Right lobe of liver (tissue), 6 donors: ENCODE measurements at regions not wholly inside any gene's neighbourhood (a gene's known extent, or its start where the extent isn't known, plus 50 kb on each side); places are given as distances from the start of the nearest gene placed in this dataset.
A peak's percentile ranks its signal among the peaks of the same experiment; 100 is the strongest.

Experiments used
- ATAC-seq, 4 donors: fragments of 200-7000 bp; cut with Tn5 transposase; one replicate each; pipeline ENCODE4 v1.9.1; 2020; ENCODE audit warnings: mild to moderate bottlenecking in 4 of 4, moderate library complexity in 4 of 4
- DNase-seq, 3 donors: peaks; one replicate each; pipeline ENCODE4 v3.0.0-alpha.2; 2020
- H3K27ac ChIP-seq, 3 donors: fragments of 200-600 bp; one replicate each; pipeline ENCODE4 v1.8.0; 2022
- H3K27me3 ChIP-seq, 2 donors: fragments of 200-600 bp; one replicate each; pipeline ENCODE4 v1.8.0; 2022
- H3K36me3 ChIP-seq, 4 donors: fragments of 200-600 bp; sonication (generic) in 1 of 4; one replicate each; pipeline versions ENCODE4 v1.5.1 to v1.8.0; 2017 to 2022; ENCODE audit warnings: control low read depth in 1 of 4
- H3K4me1 ChIP-seq, 4 donors: fragments of 200-600 bp; sonication (generic) in 1 of 4; one replicate each; pipeline versions ENCODE4 v1.5.1 to v1.8.0; 2017 to 2022; ENCODE audit warnings: control low read depth in 1 of 4
- H3K4me3 ChIP-seq, 3 donors: fragments of 200-600 bp; one replicate each; pipeline ENCODE4 v1.8.0; 2022
- H3K9me3 ChIP-seq, 4 donors: fragments of 200-600 bp; sonication (generic) in 1 of 4; one replicate each; pipeline versions ENCODE4 v1.5.1 to v1.8.0; 2017 to 2022; ENCODE audit warnings: control low read depth in 1 of 4
- POLR2A ChIP-seq: fragments of 450-650 bp; IDR thresholded peaks from one replicate; pipeline ENCODE4 v1.6.1; 2017; ENCODE audit warnings: antibody characterized with exemption, mild to moderate bottlenecking
- WGBS: methylation state at CpG from one replicate; pipeline ENCODE4 v1.1.6; 2018; ENCODE audit warnings: low coverage, low lambda C conversion rate; ENCODE audit not compliant: insufficient coverage; ENCODE audit errors: missing lambda C conversion rate; 5-methylcytosine and 5-hydroxymethylcytosine counted together
- intact Hi-C, 2 donors: fragments of 100-400 bp; cut with DNase I; formaldehyde crosslinking; loops; one replicate each; pipeline versions ENCODE4 v1.11.2 to v1.14.1; 2022
- TF ChIP-seq, protein P1 (sequence below), 4 donors: fragments of 200-600 bp in 3 of 4; fragments of 450-650 bp in 1 of 4; IDR thresholded peaks; one replicate each; pipeline versions ENCODE4 v1.5.1 to v1.8.0; 2016 to 2022; ENCODE audit warnings: antibody characterized with exemption in 4 of 4, mild to moderate bottlenecking in 2 of 4
- donor health status: DM: no; HTN: yes; CAD: no.
- donor health status: DM: no; HTN: no; CAD: no.
- donor health status: DM: no; HTN: no; CAD: no.
- donor health status: DM: no; HTN: yes; CAD: no.
- donor health status: DM: no; HTN: yes; CAD: no.

DNA sequence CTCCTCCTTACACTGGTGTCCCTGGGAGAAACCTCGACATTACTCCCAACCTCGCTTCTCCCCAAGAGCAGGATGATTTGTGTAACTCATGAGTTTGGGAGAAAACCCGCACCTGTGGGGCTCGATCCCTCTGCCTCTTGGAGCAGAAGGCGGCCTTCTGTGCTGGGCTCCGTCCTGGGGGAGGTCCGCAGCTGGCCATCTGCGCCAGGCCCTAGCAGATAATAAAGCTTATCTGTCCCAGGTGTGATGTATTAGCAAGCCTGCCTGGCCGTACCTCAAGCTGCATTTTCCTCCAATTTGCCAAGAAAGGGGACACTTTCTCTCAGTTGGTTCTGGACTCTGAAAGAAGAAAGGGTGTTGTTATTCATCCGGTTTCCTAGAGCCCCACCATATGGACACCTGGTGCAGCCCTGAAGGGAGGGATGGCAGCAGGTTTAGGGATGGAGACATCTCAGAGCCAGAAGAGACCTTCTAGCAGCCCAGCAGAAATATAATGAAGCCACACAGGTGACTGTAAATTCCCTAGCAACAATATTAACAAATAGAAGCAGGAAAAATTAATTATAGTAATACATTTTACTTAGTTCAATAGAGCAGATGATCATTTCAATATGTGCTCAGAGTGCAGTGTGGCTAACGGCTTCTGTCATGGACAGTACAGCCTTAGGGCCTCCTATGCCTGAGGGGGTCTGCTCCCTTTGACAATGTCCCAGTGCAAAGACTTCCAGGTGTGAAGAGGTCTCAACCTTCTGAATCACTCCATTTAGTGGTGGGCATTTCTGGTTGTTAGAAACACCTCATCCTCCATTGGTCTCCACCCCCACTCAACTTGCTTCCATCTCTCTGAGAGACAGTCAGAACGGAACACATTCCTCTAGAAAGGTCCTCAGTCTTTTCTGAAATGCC is 94.8 kb downstream of the CPN2 start:
- Histone ChIP-seq H3K9me3 (no peaks in the 10 kb centered on the region), H3K27me3 (no peaks in the 10 kb centered on the region), H3K4me1 (peaks cover 0 to 17% (median 2%) of the 10 kb centered on the region in 4 donors), H3K36me3 (no peaks in the 10 kb centered on the region), H3K4me3 (no peak overlapping the region), H3K27ac (no peak overlapping the region)
- TF ChIP-seq, protein P1, sequence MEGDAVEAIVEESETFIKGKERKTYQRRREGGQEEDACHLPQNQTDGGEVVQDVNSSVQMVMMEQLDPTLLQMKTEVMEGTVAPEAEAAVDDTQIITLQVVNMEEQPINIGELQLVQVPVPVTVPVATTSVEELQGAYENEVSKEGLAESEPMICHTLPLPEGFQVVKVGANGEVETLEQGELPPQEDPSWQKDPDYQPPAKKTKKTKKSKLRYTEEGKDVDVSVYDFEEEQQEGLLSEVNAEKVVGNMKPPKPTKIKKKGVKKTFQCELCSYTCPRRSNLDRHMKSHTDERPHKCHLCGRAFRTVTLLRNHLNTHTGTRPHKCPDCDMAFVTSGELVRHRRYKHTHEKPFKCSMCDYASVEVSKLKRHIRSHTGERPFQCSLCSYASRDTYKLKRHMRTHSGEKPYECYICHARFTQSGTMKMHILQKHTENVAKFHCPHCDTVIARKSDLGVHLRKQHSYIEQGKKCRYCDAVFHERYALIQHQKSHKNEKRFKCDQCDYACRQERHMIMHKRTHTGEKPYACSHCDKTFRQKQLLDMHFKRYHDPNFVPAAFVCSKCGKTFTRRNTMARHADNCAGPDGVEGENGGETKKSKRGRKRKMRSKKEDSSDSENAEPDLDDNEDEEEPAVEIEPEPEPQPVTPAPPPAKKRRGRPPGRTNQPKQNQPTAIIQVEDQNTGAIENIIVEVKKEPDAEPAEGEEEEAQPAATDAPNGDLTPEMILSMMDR (IDR thresholded peaks at IDR 0.05): no peak
- TF ChIP-seq POLR2A: no peak
- WGBS: 79% methylated on average over 8 of the region's 12 CpGs
- no peak for ATAC-seq
- intact Hi-C loops: no loop called here
- no peak for DNase-seq

DNA sequence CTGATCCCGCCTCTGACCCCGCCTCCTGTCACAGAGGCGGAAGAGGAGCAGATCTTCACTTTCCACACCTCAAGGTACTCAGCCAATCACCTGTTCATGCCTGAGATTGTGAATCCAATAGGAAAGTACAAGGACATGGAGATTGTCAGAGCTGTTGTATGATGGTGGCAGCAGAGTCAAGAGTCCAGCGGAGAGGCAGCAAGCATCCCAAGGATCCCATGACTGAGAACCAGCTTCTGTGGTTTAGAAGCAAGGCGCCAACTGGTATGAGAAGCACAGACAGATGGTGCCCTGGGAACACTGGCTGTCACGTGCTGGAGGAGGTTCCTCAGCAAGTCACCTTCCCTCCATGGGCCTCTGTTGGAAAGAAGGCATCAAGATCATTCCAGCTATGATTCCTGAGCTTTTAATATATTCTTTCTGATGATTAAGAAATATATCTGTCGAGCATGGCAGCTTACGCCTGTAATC is 93.9 kb downstream of the CPN2 start:
- 89% methylated on average over 4 of the region's 8 CpGs for WGBS
- H3K27ac ChIP-seq: no peak overlapping the region
- intact Hi-C loops: no loop called here
- peaks cover 0 to 22% (median 5%) of the 10 kb centered on the region in 4 donors for H3K4me1 ChIP-seq
- ATAC-seq (no peak), DNase-seq (no peak)
- H3K4me3 ChIP-seq: no peak overlapping the region
- no peaks in the 10 kb centered on the region for H3K27me3 ChIP-seq
- no peaks in the 10 kb centered on the region for H3K36me3 ChIP-seq
- no peak for TF ChIP-seq POLR2A
- TF ChIP-seq, protein P1 (IDR thresholded peaks at IDR 0.05): no peak
- H3K9me3 ChIP-seq: no peaks in the 10 kb centered on the region

DNA sequence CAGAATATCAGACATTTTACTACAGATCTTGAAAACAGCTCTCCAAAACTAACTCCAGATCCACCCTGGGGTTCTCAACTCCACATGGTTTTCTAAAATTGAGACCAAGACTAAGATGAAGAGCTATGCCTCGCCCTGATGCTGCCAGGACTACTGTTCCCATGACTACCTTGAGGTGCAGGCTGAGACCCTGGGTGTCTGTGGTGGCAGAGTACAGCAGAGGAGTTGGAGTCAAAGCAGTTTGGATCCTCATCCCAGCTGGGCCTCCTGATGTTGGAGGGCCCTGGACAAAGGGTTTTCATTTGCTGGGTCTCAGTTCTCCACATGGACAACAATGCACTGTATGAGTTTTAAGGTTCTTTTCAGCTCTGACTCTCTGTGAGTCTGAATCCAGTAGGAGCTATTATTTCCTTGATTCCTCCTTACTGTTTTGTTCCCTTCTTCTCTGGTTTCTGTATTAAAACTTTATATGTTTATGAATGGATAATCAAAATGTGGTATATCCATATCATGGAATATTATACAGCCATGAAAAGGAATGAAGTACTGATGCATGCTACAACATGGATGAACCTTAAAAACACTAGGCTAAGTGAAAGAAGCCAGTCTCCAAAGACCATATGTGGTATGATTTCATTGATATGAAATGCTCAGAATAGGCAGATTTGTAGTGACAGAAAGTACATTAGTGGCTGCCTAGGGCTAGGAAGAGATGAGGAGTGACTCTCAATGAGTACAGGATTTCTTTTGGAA is 93.0 kb downstream of the CPN2 start:
- Histone ChIP-seq H3K36me3 (no peaks in the 10 kb centered on the region), H3K27ac (no peak overlapping the region), H3K4me1 (peaks cover 0 to 25% (median 6%) of the 10 kb centered on the region in 4 donors), H3K27me3 (no peaks in the 10 kb centered on the region), H3K4me3 (no peak overlapping the region), H3K9me3 (no peaks in the 10 kb centered on the region)
- ATAC-seq (no peak), DNase-seq (no peak)
- intact Hi-C loops: no loop called here
- 83% methylated on average over 1 of the region's 1 CpG for WGBS
- TF ChIP-seq, protein P1 (IDR thresholded peaks at IDR 0.05): no peak
- TF ChIP-seq POLR2A: no peak

DNA sequence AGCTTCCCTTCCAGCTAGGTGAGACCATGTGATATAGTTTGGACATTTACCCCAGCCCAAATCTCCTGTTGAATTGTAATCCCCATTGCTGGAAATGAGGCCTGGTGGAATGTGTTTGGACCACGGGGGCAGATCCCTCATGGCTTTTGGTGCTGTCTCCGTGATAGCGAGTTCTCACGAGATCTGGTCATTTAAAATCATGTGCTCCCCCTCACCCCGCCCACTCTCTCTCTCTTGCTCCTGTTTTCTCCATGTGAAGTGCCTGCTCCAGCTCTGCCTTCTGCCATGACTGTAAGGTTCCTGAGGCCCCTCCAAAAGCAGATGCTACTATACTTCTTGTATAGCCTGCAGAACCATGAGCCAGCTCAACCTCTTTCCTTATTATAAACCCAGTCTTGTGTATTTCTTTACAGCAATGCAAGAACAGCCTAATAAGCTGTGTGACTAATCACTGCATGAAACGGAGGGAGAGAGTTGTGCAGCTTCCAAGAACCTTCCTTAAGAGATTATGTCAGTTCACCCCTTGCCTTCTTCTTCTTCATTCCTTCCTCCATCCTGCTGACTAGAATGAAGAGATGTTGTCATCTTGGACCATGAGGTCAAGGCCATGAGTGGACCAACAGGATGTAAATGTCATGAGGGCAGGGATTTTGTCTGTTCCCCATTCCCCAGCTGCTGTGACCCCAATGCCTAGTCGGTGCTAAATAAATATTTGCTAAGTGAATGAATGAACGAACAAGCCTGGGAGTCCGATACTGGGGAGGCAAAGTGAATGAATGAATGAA is 91.0 kb downstream of the CPN2 start:
- DNase-seq: peak in 2 of 3 donors; percentile 10 to 34
- H3K4me1 ChIP-seq: peaks cover 0 to 27% (median 6%) of the 10 kb centered on the region in 4 donors
- H3K9me3 ChIP-seq: no peaks in the 10 kb centered on the region
- TF ChIP-seq, protein P1 (IDR thresholded peaks at IDR 0.05): no peak
- TF ChIP-seq POLR2A: no peak
- no peaks in the 10 kb centered on the region for H3K36me3 ChIP-seq
- WGBS: 56% methylated on average over 5 of the region's 9 CpGs
- peak in 1 of 4 donors; percentile 3 for ATAC-seq
- peak overlapping the region in 1 of 3 donors; percentile 57 for H3K27ac ChIP-seq
- H3K4me3 ChIP-seq: no peak overlapping the region
- intact Hi-C loops: loop anchor here in 1 of 2 donors (10.0 kb wide), 1 partner anchor 105 kb away; no protein-coding TSS in a partner anchor
- H3K27me3 ChIP-seq: no peaks in the 10 kb centered on the region
